PC-9 (cell line): ENCODE measurements at regions not wholly inside any gene's neighbourhood (a gene's known extent, or its start where the extent isn't known, plus 50 kb on each side); places are given as distances from the start of the nearest gene placed in this dataset.

ENCODE experiments used
- EZH2 ChIP-seq: fragments of 200-600 bp; sonication (generic); IDR thresholded peaks from 2 replicates; pipeline ENCODE4 v1.8.0; 2017; ENCODE audit warnings: antibody characterized with exemption, low read depth
- TF ChIP-seq, protein P1 (sequence below): fragments of 200-600 bp; sonication (generic); conservative IDR thresholded peaks from 2 replicates; pipeline ENCODE4 v1.6.1; 2017; ENCODE audit warnings: mixed run types, antibody characterized with exemption, mild to moderate bottlenecking, moderate library complexity

DNA sequence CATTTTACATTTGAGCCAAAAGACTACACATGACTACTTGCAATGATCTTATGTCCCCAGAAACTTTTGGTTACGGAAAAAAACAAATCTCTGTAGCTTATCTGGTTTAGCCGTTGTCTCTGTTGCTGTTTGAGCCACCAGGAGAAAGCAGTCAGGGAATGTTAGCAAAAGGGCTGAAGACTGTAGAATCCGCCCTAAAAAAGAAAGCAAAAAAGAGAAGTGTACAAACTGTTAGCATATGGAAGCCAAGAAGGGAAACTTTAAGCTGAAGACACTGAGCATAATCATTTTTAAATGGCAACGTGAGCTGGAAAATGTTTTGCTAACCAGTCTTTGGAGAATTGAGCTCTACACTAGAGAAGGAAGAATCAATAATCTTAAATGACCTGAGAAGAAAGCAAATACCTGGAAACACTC, 69.9 kb upstream of the MYLIP start:
- TF ChIP-seq, protein P1, sequence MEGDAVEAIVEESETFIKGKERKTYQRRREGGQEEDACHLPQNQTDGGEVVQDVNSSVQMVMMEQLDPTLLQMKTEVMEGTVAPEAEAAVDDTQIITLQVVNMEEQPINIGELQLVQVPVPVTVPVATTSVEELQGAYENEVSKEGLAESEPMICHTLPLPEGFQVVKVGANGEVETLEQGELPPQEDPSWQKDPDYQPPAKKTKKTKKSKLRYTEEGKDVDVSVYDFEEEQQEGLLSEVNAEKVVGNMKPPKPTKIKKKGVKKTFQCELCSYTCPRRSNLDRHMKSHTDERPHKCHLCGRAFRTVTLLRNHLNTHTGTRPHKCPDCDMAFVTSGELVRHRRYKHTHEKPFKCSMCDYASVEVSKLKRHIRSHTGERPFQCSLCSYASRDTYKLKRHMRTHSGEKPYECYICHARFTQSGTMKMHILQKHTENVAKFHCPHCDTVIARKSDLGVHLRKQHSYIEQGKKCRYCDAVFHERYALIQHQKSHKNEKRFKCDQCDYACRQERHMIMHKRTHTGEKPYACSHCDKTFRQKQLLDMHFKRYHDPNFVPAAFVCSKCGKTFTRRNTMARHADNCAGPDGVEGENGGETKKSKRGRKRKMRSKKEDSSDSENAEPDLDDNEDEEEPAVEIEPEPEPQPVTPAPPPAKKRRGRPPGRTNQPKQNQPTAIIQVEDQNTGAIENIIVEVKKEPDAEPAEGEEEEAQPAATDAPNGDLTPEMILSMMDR, result no peak
- no peak for TF ChIP-seq EZH2
